KMS-11 (cell line): ENCODE measurements at regions not wholly inside any gene's neighbourhood (a gene's known extent, or its start where the extent isn't known, plus 50 kb on each side); places are given as distances from the start of the nearest gene placed in this dataset.

Experiments
- H2AFZ ChIP-seq: fragments of 200-600 bp; sonication (generic); 2 replicates; pipeline ENCODE4 v1.6.1; 2016; ENCODE audit warnings: antibody characterized with exemption, mixed run types, low read depth
- H3K27ac ChIP-seq: fragments of 200-600 bp; sonication (generic); 2 replicates; pipeline ENCODE4 v1.6.1; 2016; ENCODE audit warnings: mild to moderate bottlenecking, mixed run types
- H3K27me3 ChIP-seq: fragments of 200-600 bp; sonication (generic); 2 replicates; pipeline ENCODE4 v1.6.1; 2017; ENCODE audit warnings: mild to moderate bottlenecking, low read depth, mixed run types, moderate library complexity; ENCODE audit not compliant: insufficient read depth
- H3K36me3 ChIP-seq: fragments of 200-600 bp; sonication (generic); 2 replicates; pipeline ENCODE4 v1.6.1; 2017; ENCODE audit warnings: mild to moderate bottlenecking, mixed run types; ENCODE audit not compliant: insufficient read depth
- H3K4me1 ChIP-seq: fragments of 200-600 bp; sonication (generic); 2 replicates; pipeline ENCODE4 v1.6.1; 2016; ENCODE audit warnings: mild to moderate bottlenecking, low read depth, mixed run types; ENCODE audit not compliant: poor library complexity, severe bottlenecking
- H3K4me2 ChIP-seq: fragments of 200-600 bp; sonication (generic); 2 replicates; pipeline ENCODE4 v1.7.0; 2016; ENCODE audit warnings: mild to moderate bottlenecking, mixed run types
- H3K4me3 ChIP-seq: fragments of 200-600 bp; sonication (generic); IDR thresholded peaks from 2 replicates; pipeline ENCODE4 v1.6.1; 2017; ENCODE audit warnings: low read depth, low read length, mixed read lengths; ENCODE audit not compliant: insufficient read depth
- H3K79me2 ChIP-seq: fragments of 200-600 bp; sonication (generic); 2 replicates; pipeline ENCODE4 v1.6.1; 2016; ENCODE audit warnings: low read depth, mixed run types; ENCODE audit not compliant: insufficient read depth
- H3K9ac ChIP-seq: fragments of 200-600 bp; sonication (generic); 2 replicates; pipeline ENCODE4 v1.6.1; 2016; ENCODE audit warnings: mild to moderate bottlenecking, mixed run types
- H4K20me1 ChIP-seq: fragments of 200-600 bp; sonication (generic); 2 replicates; pipeline ENCODE4 v1.6.1; 2016; ENCODE audit warnings: mild to moderate bottlenecking, mixed run types; ENCODE audit not compliant: insufficient read depth
- CTCF ChIP-seq: fragments of 200-600 bp; sonication (generic); conservative IDR thresholded peaks from 2 replicates; pipeline ENCODE4 v1.6.1; 2017; ENCODE audit warnings: low read depth, mild to moderate bottlenecking, antibody characterized with exemption, low read length, moderate library complexity, mixed read lengths

GRCh38 chr6:165950316-165950715, 217.3 kb downstream of the TBXT start:
- no peak overlapping the region for H2AFZ ChIP-seq
- no peak overlapping the region for H3K9ac ChIP-seq
- H4K20me1 ChIP-seq = no peaks in the 10 kb centered on the region
- H3K27ac ChIP-seq = no peak overlapping the region
- no peaks in the 10 kb centered on the region for H3K27me3 ChIP-seq
- H3K4me2 ChIP-seq = no peak overlapping the region
- no peaks in the 10 kb centered on the region for H3K36me3 ChIP-seq
- H3K4me1 ChIP-seq = no peaks in the 10 kb centered on the region
- no peaks in the 10 kb centered on the region for H3K79me2 ChIP-seq
- no peak for TF ChIP-seq CTCF
- no peak overlapping the region for H3K4me3 ChIP-seq

- H3K27me3 ChIP-seq = no peaks in the 10 kb centered on the region
Observed at GRCh38 chr6:165949324-165949723, 218.3 kb downstream of the TBXT start.

GRCh38 chr6:165944002-165944466, 223.6 kb downstream of the TBXT start:
- H3K36me3 ChIP-seq = no peaks in the 10 kb centered on the region
- TF ChIP-seq CTCF = no peak
- H3K4me3 ChIP-seq = no peak overlapping the region
- H3K27me3 ChIP-seq = no peaks in the 10 kb centered on the region
- no peaks in the 10 kb centered on the region for H3K79me2 ChIP-seq
- H2AFZ ChIP-seq = no peak overlapping the region
- no peak overlapping the region for H3K9ac ChIP-seq
- H3K27ac ChIP-seq = no peak overlapping the region
- H4K20me1 ChIP-seq = no peaks in the 10 kb centered on the region
- no peak overlapping the region for H3K4me2 ChIP-seq
- H3K4me1 ChIP-seq = no peaks in the 10 kb centered on the region

More at GRCh38 chr6:165949324-165949723, 218.3 kb downstream of the TBXT start:
- H3K27ac ChIP-seq = no peak overlapping the region
- no peak overlapping the region for H3K4me3 ChIP-seq
- no peak overlapping the region for H3K4me2 ChIP-seq
- no peaks in the 10 kb centered on the region for H3K36me3 ChIP-seq
- no peaks in the 10 kb centered on the region for H3K79me2 ChIP-seq
- no peak for TF ChIP-seq CTCF
- no peaks in the 10 kb centered on the region for H3K4me1 ChIP-seq
- H3K9ac ChIP-seq = no peak overlapping the region
- H4K20me1 ChIP-seq = no peaks in the 10 kb centered on the region
- no peak overlapping the region for H2AFZ ChIP-seq

GRCh38 chr6:165941786-165942185, 225.9 kb downstream of the TBXT start:
- no peak for TF ChIP-seq CTCF
- H3K79me2 ChIP-seq = no peaks in the 10 kb centered on the region
- no peaks in the 10 kb centered on the region for H3K4me1 ChIP-seq
- no peaks in the 10 kb centered on the region for H3K36me3 ChIP-seq
- H3K9ac ChIP-seq = no peak overlapping the region
- no peaks in the 10 kb centered on the region for H4K20me1 ChIP-seq
- H3K4me2 ChIP-seq = no peak overlapping the region
- no peak overlapping the region for H2AFZ ChIP-seq
- no peak overlapping the region for H3K4me3 ChIP-seq
- no peak overlapping the region for H3K27ac ChIP-seq
- no peaks in the 10 kb centered on the region for H3K27me3 ChIP-seq
